ENCODE measurements at regions not wholly inside any gene's neighbourhood (a gene's known extent, or its start where the extent isn't known, plus 50 kb on each side); places are given as distances from the start of the nearest gene placed in this dataset.

- WGBS (ENCODE audit: insufficient coverage, insufficient replicate concordance, low lambda C conversion rate, missing lambda C conversion rate): 54% methylated on average over 7 of the region's 7 CpGs
- H2AFZ ChIP-seq (ENCODE audit: control insufficient read depth, low read depth, low read length): no peak overlapping the region
- no peaks in the 10 kb centered on the region for H4K20me1 ChIP-seq (ENCODE audit: control insufficient read depth, insufficient read depth)
- FAIRE-seq: no peak
- no peak for ATAC-seq
- no peak overlapping the region for H3K4me3 ChIP-seq
- H3K4me2 ChIP-seq (ENCODE audit: control insufficient read depth, insufficient read depth): no peak overlapping the region
- H3K9me3 ChIP-seq (replicated peaks; ENCODE audit: control insufficient read depth, insufficient read depth, low read length): no peaks in the 10 kb centered on the region
- POLR2A ChIA-PET: no interaction called here
- H3K4me1 ChIP-seq (ENCODE audit: control insufficient read depth, insufficient read depth, low read length): no peaks in the 10 kb centered on the region
- in situ Hi-C loops (cut with MboI) (no loop called here), intact Hi-C loops (cut with micrococcal nuclease; ENCODE audit: unreplicated experiment) (no loop called here)
- SMC1A ChIA-PET (ENCODE audit: uncharacterized antibody, unreplicated experiment): no interaction called here
- no peaks in the 10 kb centered on the region for H3K36me3 ChIP-seq (ENCODE audit: control insufficient read depth in 2 of 2, insufficient read depth in 2 of 2, low read length in 1 of 2)
- H3K9ac ChIP-seq (ENCODE audit: control insufficient read depth, insufficient read depth, low read length): no peak overlapping the region
- DNase-seq (ENCODE audit: low read depth, low spot score): no peak
- no TSS peak for BruUV-seq (replicated peaks)
- no peak overlapping the region for H3K27ac ChIP-seq (ENCODE audit: control insufficient read depth, insufficient read depth)
- TF ChIP-seq GABPA (IDR thresholded peaks at IDR 0.05; ENCODE audit: low read depth) (no peak), NFXL1 (IDR thresholded peaks at IDR 0.05; ENCODE audit: borderline replicate concordance) (no peak), USF1 (IDR thresholded peaks at IDR 0.05; ENCODE audit: borderline replicate concordance, extremely low read length, insufficient read depth, low read depth, low read length) (no peak), SUZ12 (IDR thresholded peaks at IDR 0.05; ENCODE audit: unreplicated experiment) (no peak), POLR2AphosphoS5 (IDR thresholded peaks at IDR 0.05; ENCODE audit: low read length) (no peak), ZNF384 (IDR thresholded peaks at IDR 0.05; ENCODE audit: borderline replicate concordance, low read depth, low read length) (no peak), RB1 (IDR thresholded peaks at IDR 0.05; ENCODE audit: borderline replicate concordance) (no peak), ETV6 (conservative IDR thresholded peaks at IDR 0.05 in 1 of 2, IDR thresholded peaks at IDR 0.05 in 1 of 2; ENCODE audit: borderline replicate concordance in 1 of 2, low read depth in 1 of 2) (no peak), HCFC1 (IDR thresholded peaks at IDR 0.05; ENCODE audit: low read length) (no peak), BHLHE40 (IDR thresholded peaks at IDR 0.05; ENCODE audit: borderline replicate concordance in 1 of 2, low read depth in 2 of 2, low read length in 1 of 2) (no peak)
- peaks cover 0 to 2% of the 10 kb centered on the region in 2 experiments for H3K27me3 ChIP-seq (replicated peaks in 1 of 2; ENCODE audit: control insufficient read depth in 2 of 2, insufficient read depth in 2 of 2, low read length in 1 of 2)
- no peaks in the 10 kb centered on the region for H3K79me2 ChIP-seq (ENCODE audit: control insufficient read depth, insufficient read depth, low read length)
- CTCF ChIA-PET: no interaction called here
- RAD21 ChIA-PET (ENCODE audit: unreplicated experiment): no interaction called here
These were observed 147.2 kb upstream of the GSC start for GRCh38 chr14:94917041-94917600.

Measured in GM12878 (cell line).